GM12878 (cell line): ENCODE measurements at regions not wholly inside any gene's neighbourhood (a gene's known extent, or its start where the extent isn't known, plus 50 kb on each side); places are given as distances from the start of the nearest gene placed in this dataset.

Source experiments
- NR2C1 ChIP-seq: fragments of 450-650 bp; IDR thresholded peaks from 2 replicates; pipeline ENCODE4 v1.6.1; 2017; ENCODE audit warnings: antibody characterized with exemption, mild to moderate bottlenecking, moderate library complexity
- POLR2A ChIP-seq: IDR thresholded peaks from 2 replicates; pipeline ENCODE4 v1.6.1; 2011; ENCODE audit warnings: low read depth, mild to moderate bottlenecking, low read length

DNA sequence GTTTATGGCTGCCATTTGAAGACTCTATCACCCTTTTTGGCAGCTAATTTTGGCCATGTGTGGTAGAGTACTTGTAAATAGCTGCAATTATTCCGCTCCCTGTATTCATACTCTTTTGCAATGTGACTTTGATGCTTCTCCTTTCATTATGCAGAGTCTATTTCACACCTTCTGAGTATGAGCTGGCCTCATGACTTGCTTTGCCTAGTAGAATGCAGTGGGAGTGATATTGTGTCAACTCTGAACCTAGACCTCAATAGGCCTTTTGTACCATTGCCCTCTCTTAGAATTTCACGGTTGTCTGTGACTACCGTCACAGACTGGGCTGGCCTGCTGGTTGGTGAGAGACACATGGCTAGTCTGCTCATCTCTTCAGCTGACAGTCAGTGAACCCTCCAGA is 118.8 kb downstream of the DDIT4L start:
- no peak for TF ChIP-seq POLR2A
- TF ChIP-seq NR2C1 = no peak
